Skeletal muscle cell (primary cell): ENCODE measurements at regions not wholly inside any gene's neighbourhood (a gene's known extent, or its start where the extent isn't known, plus 50 kb on each side); places are given as distances from the start of the nearest gene placed in this dataset.

Source experiments
- DNase-seq: peaks from one replicate; pipeline ENCODE4 v3.0.0-alpha.2; 2010; ENCODE audit warnings: low read depth
- H3K4me3 ChIP-seq: 2 replicates; pipeline ENCODE4 v1.5.1; 2011; ENCODE audit warnings: low read depth, mild to moderate bottlenecking, control low read depth, low read length, moderate library complexity

DNA sequence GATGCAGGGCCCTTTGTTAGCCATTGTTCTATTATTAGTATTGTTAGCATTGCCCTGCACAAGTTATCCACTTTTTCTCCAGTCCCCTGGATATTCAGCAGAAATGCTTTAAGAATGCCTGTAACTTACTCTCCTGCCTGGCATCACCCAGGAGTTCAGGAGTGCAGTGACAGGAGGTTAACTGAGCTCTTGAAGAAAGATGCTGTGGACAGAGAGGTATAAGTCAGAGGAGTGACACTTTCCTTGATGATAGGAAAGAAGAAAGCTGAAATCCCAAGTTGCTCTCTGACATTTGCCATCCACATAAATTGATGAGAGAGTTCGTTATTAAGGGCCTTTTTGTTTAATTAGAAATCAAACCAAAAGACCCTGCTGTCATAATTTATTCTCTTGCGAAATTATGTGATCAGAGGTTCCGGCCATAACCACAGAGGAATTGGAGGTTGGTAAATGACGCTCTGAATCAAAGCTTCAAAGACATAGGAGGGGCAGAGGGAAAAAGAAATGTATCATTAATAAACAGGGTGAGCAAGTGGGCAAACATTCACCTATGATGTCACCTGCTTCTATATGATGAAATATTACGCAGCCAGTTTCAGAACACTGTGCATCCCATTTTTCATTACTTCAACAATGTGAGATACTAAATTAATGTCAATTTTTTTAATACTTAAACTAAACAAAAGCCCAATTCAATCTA lies 230.2 kb upstream of the JADE1 start:
- no peak overlapping the region for H3K4me3 ChIP-seq
- no peak for DNase-seq

- DNase-seq: no peak
Measured at GRCh38 chr4:128574706-128575105, 234.8 kb upstream of the JADE1 start.

DNA sequence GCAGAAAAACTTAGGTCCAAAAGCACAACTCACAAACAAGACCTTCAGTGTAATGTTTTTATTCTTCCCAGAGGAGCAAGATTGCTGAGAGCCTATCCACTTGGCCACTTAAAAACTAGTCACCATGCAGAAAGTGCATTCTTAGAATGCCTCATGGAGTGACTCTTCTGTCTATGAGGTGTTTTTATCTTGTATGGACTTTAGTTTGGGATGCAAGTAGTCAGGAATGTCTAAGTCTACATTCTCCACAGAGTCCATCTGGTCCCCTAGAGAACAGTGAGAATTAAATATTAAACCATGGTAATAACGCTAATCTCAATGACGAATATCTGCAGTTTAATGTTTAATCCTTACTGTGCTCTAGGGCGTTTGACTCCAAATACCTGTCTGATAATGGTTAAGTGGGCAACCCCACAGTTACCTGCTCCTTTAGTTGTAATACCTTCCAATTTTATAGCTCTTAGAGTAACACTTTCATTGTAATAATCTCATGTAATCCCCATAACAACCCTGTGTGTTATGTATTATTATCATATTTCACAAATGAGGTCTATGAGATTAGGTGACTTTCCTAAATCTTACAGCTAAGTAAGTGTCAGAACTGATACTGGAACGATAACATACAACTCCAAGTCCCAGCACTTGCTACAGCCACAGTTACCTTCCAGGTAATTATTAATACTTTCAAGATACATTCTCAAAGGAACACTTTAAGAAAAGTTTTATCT lies 235.6 kb upstream of the JADE1 start:
- no peak overlapping the region for H3K4me3 ChIP-seq
- peak; percentile 78 for DNase-seq

More at GRCh38 chr4:128574706-128575105, 234.8 kb upstream of the JADE1 start:
- H3K4me3 ChIP-seq: no peak overlapping the region

DNA sequence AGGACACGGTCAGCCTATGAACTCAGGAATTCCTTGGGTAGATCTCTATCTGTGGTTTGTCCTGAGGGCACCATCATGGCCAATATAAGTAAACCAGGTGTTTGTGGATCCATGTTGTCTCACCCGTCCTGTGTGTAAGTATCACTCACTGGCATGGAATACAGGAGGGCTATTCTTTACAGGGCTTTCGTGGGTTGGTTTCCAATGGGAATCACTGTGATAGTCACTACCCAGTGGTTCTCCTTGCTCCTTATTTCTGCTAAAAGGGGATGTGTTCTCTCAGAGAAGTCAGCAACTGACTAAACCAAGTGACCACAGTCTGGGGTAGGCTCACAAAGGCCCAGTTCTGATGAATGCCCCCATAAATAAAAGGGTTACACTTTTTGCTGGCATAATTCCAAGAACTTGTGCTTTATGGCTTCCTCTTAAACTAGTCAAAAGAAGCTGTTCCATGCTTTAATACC lies 236.7 kb upstream of the JADE1 start:
- no peak for DNase-seq
- no peak overlapping the region for H3K4me3 ChIP-seq

DNA sequence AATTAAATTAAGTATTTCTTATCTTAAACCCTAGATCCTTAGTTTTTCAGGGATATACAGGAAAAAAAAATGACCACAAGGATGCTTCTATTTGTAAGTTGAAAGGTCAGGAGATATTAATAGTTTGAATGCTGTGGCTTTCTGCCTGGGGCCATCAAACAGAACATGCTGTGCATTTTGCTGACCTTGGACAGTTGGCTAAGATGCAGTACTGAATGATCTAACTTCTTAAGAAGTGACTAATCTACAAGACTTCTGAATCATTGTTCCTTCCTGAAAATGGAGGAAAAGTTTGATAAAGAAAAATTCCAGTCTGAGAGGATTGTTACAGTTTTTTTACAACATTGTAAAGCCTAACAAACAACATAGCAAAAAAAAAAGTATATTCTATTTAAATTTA lies 237.8 kb upstream of the JADE1 start:
- H3K4me3 ChIP-seq: no peak overlapping the region
- DNase-seq: peak; percentile 94

- no peak overlapping the region for H3K4me3 ChIP-seq
- peak; percentile 57 for DNase-seq
Measured at GRCh38 chr4:128570387-128570975, 239.0 kb upstream of the JADE1 start.

DNA sequence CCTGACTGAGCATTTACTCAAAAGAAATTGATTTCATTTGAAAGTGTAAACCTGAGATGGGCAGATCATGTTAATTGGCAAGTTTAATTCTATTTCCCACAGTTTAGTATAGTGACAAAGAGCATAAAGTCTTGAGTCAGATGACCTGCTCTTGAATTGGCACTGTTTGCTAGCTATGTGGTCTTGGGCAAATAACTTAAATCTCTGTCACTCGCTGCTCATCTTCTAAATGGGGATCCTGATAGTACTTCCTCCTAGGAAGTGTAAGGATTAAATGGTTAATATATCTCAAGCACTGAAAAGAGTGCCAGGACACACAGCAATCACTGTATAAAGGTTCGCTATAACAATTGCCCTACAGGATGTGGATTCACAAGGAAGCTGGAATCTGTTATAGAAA lies 242.8 kb upstream of the JADE1 start:
- no peak for DNase-seq
- no peak overlapping the region for H3K4me3 ChIP-seq

DNA sequence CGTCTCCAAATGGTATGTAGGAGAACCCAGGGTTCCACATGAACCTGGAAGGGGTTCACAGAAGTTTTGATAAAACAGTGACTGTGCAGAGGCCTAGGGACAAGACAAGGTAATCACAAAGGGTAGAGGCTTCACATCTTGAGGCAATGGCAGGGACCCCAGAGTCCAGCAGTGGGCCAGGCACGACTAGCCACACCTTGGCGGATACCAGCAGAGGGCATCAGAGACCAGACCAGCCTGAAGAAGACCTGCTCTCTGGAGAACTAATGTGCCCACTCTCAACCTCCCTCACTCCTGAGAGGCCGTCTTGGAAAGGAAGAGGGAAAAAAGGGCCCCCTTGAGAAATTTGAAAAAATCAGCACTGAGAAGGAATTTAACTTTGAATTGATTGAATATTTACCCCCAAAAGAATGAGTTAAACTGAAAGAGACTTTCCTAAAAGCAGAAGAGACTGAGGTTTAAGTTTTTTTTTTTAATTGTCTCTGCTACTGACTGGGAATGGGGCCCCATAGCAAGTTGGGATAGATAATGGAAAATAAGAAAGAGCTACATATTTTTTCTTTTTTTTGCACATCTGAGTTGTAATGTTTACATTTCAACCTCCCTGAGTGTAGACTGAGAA lies 243.8 kb upstream of the JADE1 start:
- DNase-seq: no peak
- no peak overlapping the region for H3K4me3 ChIP-seq

- H3K4me3 ChIP-seq: no peak overlapping the region
- DNase-seq: no peak
Measured at GRCh38 chr4:128565054-128565453, 244.4 kb upstream of the JADE1 start.

DNA sequence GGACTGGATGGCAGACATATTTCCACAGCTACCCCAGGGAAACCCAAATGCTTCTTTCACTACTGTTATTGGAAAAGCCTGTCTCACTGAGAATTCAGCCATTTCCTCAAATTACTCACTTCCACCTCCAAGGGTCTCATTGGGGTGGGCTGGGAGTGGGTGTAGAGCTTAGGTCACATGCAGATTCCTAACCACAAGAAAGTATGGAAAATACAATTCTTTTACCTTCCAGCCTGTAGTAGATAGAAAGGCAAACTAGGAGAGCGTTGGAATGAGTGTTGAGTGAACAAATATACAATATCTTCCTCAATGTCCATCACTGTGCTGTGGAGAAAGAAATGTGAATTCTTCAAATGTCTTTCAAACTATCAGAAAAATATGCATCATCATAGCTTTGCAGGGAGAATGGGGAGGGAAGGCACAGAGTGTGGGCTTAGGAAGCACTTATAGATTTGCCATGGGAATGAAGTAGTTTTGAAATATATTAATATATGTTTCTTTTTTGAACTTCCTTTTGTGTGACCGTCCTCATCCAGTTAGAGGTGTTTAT lies 245.3 kb upstream of the JADE1 start:
- no peak overlapping the region for H3K4me3 ChIP-seq
- no peak for DNase-seq

DNA sequence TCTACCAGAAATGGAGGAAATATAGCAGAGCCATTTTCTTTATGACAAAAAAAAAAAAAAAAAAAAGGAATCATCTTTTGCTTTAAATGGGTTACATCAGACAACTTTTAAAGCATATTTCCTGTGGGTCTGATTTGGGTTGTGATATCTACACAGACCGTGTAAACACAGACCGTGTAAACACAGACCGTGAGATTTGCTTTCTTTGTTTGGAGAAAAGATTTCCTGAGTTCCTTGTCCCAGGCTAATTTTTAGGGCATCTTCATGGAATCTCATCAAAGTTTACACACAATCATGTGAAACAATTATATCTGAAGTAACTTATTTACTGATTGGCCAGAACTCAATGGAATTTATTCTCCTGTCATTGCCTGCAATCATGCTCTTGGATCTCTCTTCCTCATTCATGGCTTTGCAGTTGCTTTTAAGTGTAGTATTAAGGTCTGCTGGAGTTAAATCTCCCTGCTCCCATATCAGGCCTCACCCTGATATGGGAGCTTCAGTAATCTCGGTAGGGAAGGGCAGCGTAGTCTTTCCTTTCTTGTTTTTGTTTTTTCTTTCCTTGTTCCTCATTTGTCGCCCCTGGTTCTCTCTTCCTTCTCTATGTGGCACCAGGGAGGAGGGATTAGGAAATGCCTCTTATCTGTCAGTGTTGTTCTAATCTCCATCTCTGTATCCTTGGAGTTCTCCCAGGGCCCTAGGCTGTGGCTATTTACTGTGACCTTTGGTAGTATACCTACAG lies 248.6 kb upstream of the JADE1 start:
- no peak for DNase-seq

GRCh38 chr4:128558896-128559679 lies 250.4 kb upstream of the JADE1 start:
- peak; percentile 86 for DNase-seq
- H3K4me3 ChIP-seq: no peak overlapping the region

More for the DNA sequence above, 248.6 kb upstream of the JADE1 start:
- no peak overlapping the region for H3K4me3 ChIP-seq

GRCh38 chr4:128556756-128557155 lies 252.7 kb upstream of the JADE1 start:
- H3K4me3 ChIP-seq: no peak overlapping the region
- DNase-seq: no peak

GRCh38 chr4:128553686-128554515 lies 255.6 kb upstream of the JADE1 start:
- no peak for DNase-seq
- peak overlapping the region; percentile 42 for H3K4me3 ChIP-seq

DNA sequence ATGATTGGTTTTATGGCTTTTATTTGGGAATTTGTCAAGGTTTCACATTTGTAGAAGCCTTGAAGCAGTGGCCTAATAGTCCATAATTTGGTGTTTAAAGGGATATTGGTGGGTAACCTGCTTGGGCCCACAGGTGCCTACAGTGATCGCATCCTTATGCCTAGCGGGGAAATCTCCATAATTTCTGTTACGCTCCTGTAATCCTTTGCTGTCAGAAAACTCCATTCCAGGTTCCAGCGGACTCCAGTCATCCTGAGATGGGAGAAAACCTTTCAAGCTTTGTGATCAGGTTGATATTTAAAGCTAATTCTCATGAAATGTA lies 257.0 kb upstream of the JADE1 start:
- peak overlapping the region; percentile 42 for H3K4me3 ChIP-seq

GRCh38 chr4:128551280-128551679 lies 258.2 kb upstream of the JADE1 start:
- H3K4me3 ChIP-seq: no peak overlapping the region
- no peak for DNase-seq

More for the DNA sequence above, 257.0 kb upstream of the JADE1 start:
- no peak for DNase-seq

GRCh38 chr4:128550060-128550459 lies 259.4 kb upstream of the JADE1 start:
- no peak for DNase-seq
- no peak overlapping the region for H3K4me3 ChIP-seq

- DNase-seq: no peak
- H3K4me3 ChIP-seq: no peak overlapping the region
Measured at GRCh38 chr4:128549636-128550035, 259.9 kb upstream of the JADE1 start.
